ENCODE measurements at regions not wholly inside any gene's neighbourhood (a gene's known extent, or its start where the extent isn't known, plus 50 kb on each side); places are given as distances from the start of the nearest gene placed in this dataset.

GRCh38 chr5:28143519-28143918 is 1105.1 kb upstream of the CDH9 start:
- Histone ChIP-seq H3K4me1 (no peaks in the 10 kb centered on the region), H3K27me3 (no peaks in the 10 kb centered on the region), H3K4me3 (no peak overlapping the region), H3K27ac (no peak overlapping the region), H3K36me3 (no peaks in the 10 kb centered on the region), H3K9me3 (peaks cover 0 to 3% of the 10 kb centered on the region in 2 donors)
- WGBS, 2 donors (ENCODE audit: low coverage in 1 of 2), result 58 to 64% methylated on average over 1 of the region's 1 CpG
- in situ Hi-C loops (cut with MboI; ENCODE audit: low pct_ligation_motif_present in 1 of 4, low pct_unique_long_range_greater_than_20kb in 1 of 4, low sequenced_read_pairs in 3 of 4) (no loop called here), intact Hi-C loops (cut with DNase I; ENCODE audit: low total_unique reads) (no loop called here)
- no peak for DNase-seq
- TF ChIP-seq POLR2A (IDR thresholded peaks at IDR 0.05) (no peak), POLR2AphosphoS5 (IDR thresholded peaks at IDR 0.05) (no peak), EP300 (IDR thresholded peaks at IDR 0.05; ENCODE audit: low read depth) (no peak), CTCF (IDR thresholded peaks at IDR 0.05) (no peak)

GRCh38 chr5:28132151-28132550 is 1093.8 kb upstream of the CDH9 start:
- intact Hi-C loops (cut with DNase I; ENCODE audit: low total_unique reads) (no loop called here), in situ Hi-C loops (cut with MboI; ENCODE audit: low pct_ligation_motif_present in 1 of 4, low pct_unique_long_range_greater_than_20kb in 1 of 4, low sequenced_read_pairs in 3 of 4) (no loop called here)
- no peaks in the 10 kb centered on the region for H3K4me1 ChIP-seq
- no peak for DNase-seq
- 47 to 70% methylated on average over 1 of the region's 1 CpG for WGBS, 2 donors (ENCODE audit: low coverage in 1 of 2)
- no peaks in the 10 kb centered on the region for H3K36me3 ChIP-seq
- no peak for TF ChIP-seq POLR2AphosphoS5 (IDR thresholded peaks at IDR 0.05)
- no peak for TF ChIP-seq EP300 (IDR thresholded peaks at IDR 0.05; ENCODE audit: low read depth)
- TF ChIP-seq POLR2A (IDR thresholded peaks at IDR 0.05), result no peak
- no peak for TF ChIP-seq CTCF (IDR thresholded peaks at IDR 0.05)
- no peaks in the 10 kb centered on the region for H3K27me3 ChIP-seq
- no peaks in the 10 kb centered on the region for H3K9me3 ChIP-seq
- H3K27ac ChIP-seq, result no peak overlapping the region
- H3K4me3 ChIP-seq, result no peak overlapping the region

GRCh38 chr5:28117691-28118090 is 1079.3 kb upstream of the CDH9 start:
- H3K27me3 ChIP-seq, result no peaks in the 10 kb centered on the region
- no peaks in the 10 kb centered on the region for H3K9me3 ChIP-seq
- H3K36me3 ChIP-seq, result no peaks in the 10 kb centered on the region
- no peaks in the 10 kb centered on the region for H3K4me1 ChIP-seq
- no peak overlapping the region for H3K4me3 ChIP-seq
- intact Hi-C loops (cut with DNase I; ENCODE audit: low total_unique reads), result no loop called here
- no peak overlapping the region for H3K27ac ChIP-seq
- in situ Hi-C loops (cut with MboI; ENCODE audit: low pct_ligation_motif_present in 1 of 4, low pct_unique_long_range_greater_than_20kb in 1 of 4, low sequenced_read_pairs in 3 of 4), result no loop called here
- TF ChIP-seq POLR2AphosphoS5 (IDR thresholded peaks at IDR 0.05) (no peak), POLR2A (IDR thresholded peaks at IDR 0.05) (no peak), EP300 (IDR thresholded peaks at IDR 0.05; ENCODE audit: low read depth) (no peak), CTCF (IDR thresholded peaks at IDR 0.05) (no peak)
- DNase-seq, result no peak

- no peaks in the 10 kb centered on the region for H3K4me1 ChIP-seq
- no peak for TF ChIP-seq POLR2AphosphoS5 (IDR thresholded peaks at IDR 0.05)
- TF ChIP-seq EP300 (IDR thresholded peaks at IDR 0.05; ENCODE audit: low read depth), result no peak
- TF ChIP-seq POLR2A (IDR thresholded peaks at IDR 0.05), result no peak
- no peak for TF ChIP-seq CTCF (IDR thresholded peaks at IDR 0.05)
- no peaks in the 10 kb centered on the region for H3K36me3 ChIP-seq
- H3K9me3 ChIP-seq, result no peaks in the 10 kb centered on the region
- DNase-seq, result no peak
- in situ Hi-C loops (cut with MboI; ENCODE audit: low pct_ligation_motif_present in 1 of 4, low pct_unique_long_range_greater_than_20kb in 1 of 4, low sequenced_read_pairs in 3 of 4) (no loop called here), intact Hi-C loops (cut with DNase I; ENCODE audit: low total_unique reads) (no loop called here)
- 62 to 100% methylated on average over 1 to 2 of the region's 2 CpGs for WGBS, 2 donors (ENCODE audit: low coverage in 1 of 2)
- H3K27me3 ChIP-seq, result no peaks in the 10 kb centered on the region
- no peak overlapping the region for H3K27ac ChIP-seq
- H3K4me3 ChIP-seq, result no peak overlapping the region
Measured at GRCh38 chr5:28117273-28117672, 1078.9 kb upstream of the CDH9 start.
